ENCODE measurements at regions not wholly inside any gene's neighbourhood (a gene's known extent, or its start where the extent isn't known, plus 50 kb on each side); places are given as distances from the start of the nearest gene placed in this dataset.

GRCh38 chr4:62709618-62710252 is 1509.6 kb downstream of the ADGRL3 start:
- TF ChIP-seq EZH2 (IDR thresholded peaks at IDR 0.05; ENCODE audit: borderline replicate concordance) (no peak), CTCF (IDR thresholded peaks at IDR 0.05; ENCODE audit: poor library complexity) (peak; percentile 86)
